ENCODE measurements at regions not wholly inside any gene's neighbourhood (a gene's known extent, or its start where the extent isn't known, plus 50 kb on each side); places are given as distances from the start of the nearest gene placed in this dataset.

GRCh38 chr5:124297826-124298225 lies 448.6 kb downstream of the ZNF608 start:
- no peak for DNase-seq (ENCODE audit: low read depth)
- in situ Hi-C loops (cut with HindIII; ENCODE audit: low sequenced_read_pairs), result no loop called here
- no peak overlapping the region for H3K4me3 ChIP-seq (ENCODE audit: low read depth, low read length)
- TF ChIP-seq CTCF (IDR thresholded peaks at IDR 0.05; ENCODE audit: low read depth, low read length, missing control alignments), result no peak

GRCh38 chr5:124292322-124292855 lies 454.1 kb downstream of the ZNF608 start:
- in situ Hi-C loops (cut with HindIII; ENCODE audit: low sequenced_read_pairs), result no loop called here
- TF ChIP-seq CTCF (IDR thresholded peaks at IDR 0.05; ENCODE audit: low read depth, low read length, missing control alignments), result no peak
- H3K4me3 ChIP-seq (ENCODE audit: low read depth, low read length), result no peak overlapping the region
- no peak for DNase-seq (ENCODE audit: low read depth)

GRCh38 chr5:124289641-124290311 lies 456.7 kb downstream of the ZNF608 start:
- H3K4me3 ChIP-seq (ENCODE audit: low read depth, low read length), result no peak overlapping the region
- in situ Hi-C loops (cut with HindIII; ENCODE audit: low sequenced_read_pairs), result no loop called here
- TF ChIP-seq CTCF (IDR thresholded peaks at IDR 0.05; ENCODE audit: low read depth, low read length, missing control alignments), result no peak
- DNase-seq (ENCODE audit: low read depth), result no peak

- H3K4me3 ChIP-seq (ENCODE audit: low read depth, low read length), result no peak overlapping the region
- in situ Hi-C loops (cut with HindIII; ENCODE audit: low sequenced_read_pairs), result no loop called here
- DNase-seq (ENCODE audit: low read depth), result no peak
- TF ChIP-seq CTCF (IDR thresholded peaks at IDR 0.05; ENCODE audit: low read depth, low read length, missing control alignments), result no peak
Measured at GRCh38 chr5:124289130-124289529, 457.3 kb downstream of the ZNF608 start.

- in situ Hi-C loops (cut with HindIII; ENCODE audit: low sequenced_read_pairs), result no loop called here
- no peak for DNase-seq (ENCODE audit: low read depth)
- no peak for TF ChIP-seq CTCF (IDR thresholded peaks at IDR 0.05; ENCODE audit: low read depth, low read length, missing control alignments)
- H3K4me3 ChIP-seq (ENCODE audit: low read depth, low read length), result no peak overlapping the region
Measured at GRCh38 chr5:124287813-124288212, 458.6 kb downstream of the ZNF608 start.

GRCh38 chr5:124285733-124286132 lies 460.7 kb downstream of the ZNF608 start:
- in situ Hi-C loops (cut with HindIII; ENCODE audit: low sequenced_read_pairs), result no loop called here
- no peak for TF ChIP-seq CTCF (IDR thresholded peaks at IDR 0.05; ENCODE audit: low read depth, low read length, missing control alignments)
- H3K4me3 ChIP-seq (ENCODE audit: low read depth, low read length), result no peak overlapping the region
- no peak for DNase-seq (ENCODE audit: low read depth)
